Glutamatergic neuron (in vitro differentiated cells): ENCODE measurements at regions not wholly inside any gene's neighbourhood (a gene's known extent, or its start where the extent isn't known, plus 50 kb on each side); places are given as distances from the start of the nearest gene placed in this dataset.

Experiments used
- DNase-seq: peaks from one replicate; pipeline ENCODE4 v3.0.0; 2022
- H3K27ac Mint-ChIP-seq: one replicate; pipeline ENCODE4 v1.8.0; 2020; ENCODE audit warnings: mild to moderate bottlenecking, mixed read lengths, inconsistent platforms; ENCODE audit not compliant: unreplicated experiment
- H3K27me3 Mint-ChIP-seq: one replicate; pipeline ENCODE4 v1.8.0; 2020; ENCODE audit warnings: mild to moderate bottlenecking, moderate library complexity, mixed read lengths, inconsistent platforms; ENCODE audit not compliant: unreplicated experiment
- H3K36me3 Mint-ChIP-seq: one replicate; pipeline ENCODE4 v1.8.0; 2020; ENCODE audit warnings: mild to moderate bottlenecking, mixed read lengths, inconsistent platforms; ENCODE audit not compliant: unreplicated experiment
- H3K4me1 Mint-ChIP-seq: one replicate; pipeline ENCODE4 v1.8.0; 2020; ENCODE audit warnings: mild to moderate bottlenecking, low read depth, mixed read lengths, inconsistent platforms; ENCODE audit not compliant: unreplicated experiment
- H3K4me3 Mint-ChIP-seq: one replicate; pipeline ENCODE4 v1.8.0; 2020; ENCODE audit warnings: mild to moderate bottlenecking, mixed read lengths, inconsistent platforms; ENCODE audit not compliant: unreplicated experiment
- H3K9me3 Mint-ChIP-seq: one replicate; pipeline ENCODE4 v1.8.0; 2020; ENCODE audit warnings: mild to moderate bottlenecking, moderate library complexity, mixed read lengths, inconsistent platforms; ENCODE audit not compliant: unreplicated experiment
- TF ChIP-seq, protein P1 (sequence below): fragments of 200-600 bp; sonication (generic); IDR thresholded peaks from one replicate; pipeline ENCODE4 v1.5.0; 2021; ENCODE audit not compliant: partially characterized antibody, unreplicated experiment

DNA sequence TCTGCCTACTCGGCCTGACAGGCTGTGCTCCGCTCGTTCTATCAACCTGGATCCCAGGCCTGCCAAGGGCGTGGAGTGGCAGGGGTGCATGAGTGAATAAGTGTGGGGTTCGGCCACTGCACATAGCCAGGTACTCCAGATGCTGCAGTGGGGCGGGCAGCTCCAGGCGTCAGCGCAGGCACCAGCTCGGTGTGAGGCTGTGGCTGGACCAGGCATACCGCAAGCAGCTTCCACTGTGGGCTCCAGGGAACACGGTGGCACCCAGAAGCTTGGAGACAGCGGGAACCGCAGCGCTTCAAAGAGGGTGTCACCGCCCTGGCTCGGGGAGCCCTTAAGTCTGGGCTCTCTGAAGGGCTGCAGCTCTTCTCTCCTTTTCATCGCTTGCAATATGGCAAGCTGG, 1630.2 kb downstream of the OLFM4 start:
- H3K4me3 Mint-ChIP-seq, result no peak overlapping the region
- no peaks in the 10 kb centered on the region for H3K36me3 Mint-ChIP-seq
- no peaks in the 10 kb centered on the region for H3K4me1 Mint-ChIP-seq
- peaks cover 5% of the 10 kb centered on the region for H3K9me3 Mint-ChIP-seq
- peaks cover 2% of the 10 kb centered on the region for H3K27me3 Mint-ChIP-seq
- H3K27ac Mint-ChIP-seq, result no peak overlapping the region
- no peak for DNase-seq
- TF ChIP-seq, protein P1, sequence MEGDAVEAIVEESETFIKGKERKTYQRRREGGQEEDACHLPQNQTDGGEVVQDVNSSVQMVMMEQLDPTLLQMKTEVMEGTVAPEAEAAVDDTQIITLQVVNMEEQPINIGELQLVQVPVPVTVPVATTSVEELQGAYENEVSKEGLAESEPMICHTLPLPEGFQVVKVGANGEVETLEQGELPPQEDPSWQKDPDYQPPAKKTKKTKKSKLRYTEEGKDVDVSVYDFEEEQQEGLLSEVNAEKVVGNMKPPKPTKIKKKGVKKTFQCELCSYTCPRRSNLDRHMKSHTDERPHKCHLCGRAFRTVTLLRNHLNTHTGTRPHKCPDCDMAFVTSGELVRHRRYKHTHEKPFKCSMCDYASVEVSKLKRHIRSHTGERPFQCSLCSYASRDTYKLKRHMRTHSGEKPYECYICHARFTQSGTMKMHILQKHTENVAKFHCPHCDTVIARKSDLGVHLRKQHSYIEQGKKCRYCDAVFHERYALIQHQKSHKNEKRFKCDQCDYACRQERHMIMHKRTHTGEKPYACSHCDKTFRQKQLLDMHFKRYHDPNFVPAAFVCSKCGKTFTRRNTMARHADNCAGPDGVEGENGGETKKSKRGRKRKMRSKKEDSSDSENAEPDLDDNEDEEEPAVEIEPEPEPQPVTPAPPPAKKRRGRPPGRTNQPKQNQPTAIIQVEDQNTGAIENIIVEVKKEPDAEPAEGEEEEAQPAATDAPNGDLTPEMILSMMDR, result no peak

DNA sequence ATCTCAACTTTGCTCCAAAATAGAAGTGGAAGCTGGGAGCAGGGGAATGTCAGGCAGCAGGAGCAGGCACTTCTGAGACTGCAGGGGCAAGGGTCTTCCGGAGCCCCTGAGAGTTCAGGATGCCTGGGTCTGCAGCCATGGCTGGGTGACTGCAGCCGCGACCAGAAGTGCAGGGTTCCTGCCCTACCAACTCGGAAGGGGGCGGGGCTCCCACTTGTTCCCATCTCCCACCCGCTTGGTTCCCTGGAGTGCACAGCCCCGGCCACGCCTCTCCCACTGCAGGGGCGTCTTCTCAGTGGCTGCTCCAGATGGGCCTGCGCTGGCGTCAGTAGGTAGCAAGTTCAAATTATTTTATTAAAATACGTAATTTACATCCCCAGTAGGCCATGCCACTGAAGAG, 1631.7 kb downstream of the OLFM4 start:
- H3K4me3 Mint-ChIP-seq, result no peak overlapping the region
- no peaks in the 10 kb centered on the region for H3K4me1 Mint-ChIP-seq
- TF ChIP-seq, protein P1, result no peak
- H3K27me3 Mint-ChIP-seq, result no peaks in the 10 kb centered on the region
- DNase-seq, result no peak
- H3K27ac Mint-ChIP-seq, result no peak overlapping the region
- H3K9me3 Mint-ChIP-seq, result peaks cover 5% of the 10 kb centered on the region
- no peaks in the 10 kb centered on the region for H3K36me3 Mint-ChIP-seq

DNA sequence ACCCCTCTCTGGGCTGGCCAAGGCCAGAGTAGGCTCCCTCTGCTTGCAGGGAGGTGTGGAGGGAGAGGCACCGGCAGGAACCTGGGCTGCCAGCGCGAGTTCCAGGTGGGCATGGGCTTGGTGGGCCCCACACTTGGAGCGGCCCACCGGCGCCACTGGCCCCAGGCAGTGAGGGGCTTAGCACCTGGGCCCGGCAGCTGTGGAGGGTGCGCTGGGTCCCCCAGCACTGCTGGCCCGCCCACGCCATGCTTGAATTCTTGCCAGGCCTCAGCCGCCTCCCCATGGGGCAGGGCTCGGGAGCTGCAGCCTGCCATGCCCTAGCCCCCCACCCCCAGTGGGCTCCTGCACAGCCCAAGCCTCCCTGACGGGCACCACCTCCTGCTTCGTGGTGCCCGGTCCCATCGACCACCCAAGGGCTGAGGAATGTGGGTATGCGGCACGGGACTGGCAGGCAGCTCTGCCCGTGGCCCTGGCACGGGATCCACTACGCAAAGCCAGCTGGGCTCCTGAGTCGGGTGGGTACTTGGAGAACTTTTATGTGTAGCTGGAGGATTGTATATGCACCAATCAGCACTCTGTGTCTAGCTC, 1648.0 kb downstream of the OLFM4 start:
- Mint-ChIP-seq H3K9me3 (peaks cover 2% of the 10 kb centered on the region), H3K4me1 (no peaks in the 10 kb centered on the region), H3K4me3 (no peak overlapping the region), H3K27ac (no peak overlapping the region), H3K27me3 (no peaks in the 10 kb centered on the region), H3K36me3 (no peaks in the 10 kb centered on the region)
- TF ChIP-seq, protein P1, result no peak
- no peak for DNase-seq

DNA sequence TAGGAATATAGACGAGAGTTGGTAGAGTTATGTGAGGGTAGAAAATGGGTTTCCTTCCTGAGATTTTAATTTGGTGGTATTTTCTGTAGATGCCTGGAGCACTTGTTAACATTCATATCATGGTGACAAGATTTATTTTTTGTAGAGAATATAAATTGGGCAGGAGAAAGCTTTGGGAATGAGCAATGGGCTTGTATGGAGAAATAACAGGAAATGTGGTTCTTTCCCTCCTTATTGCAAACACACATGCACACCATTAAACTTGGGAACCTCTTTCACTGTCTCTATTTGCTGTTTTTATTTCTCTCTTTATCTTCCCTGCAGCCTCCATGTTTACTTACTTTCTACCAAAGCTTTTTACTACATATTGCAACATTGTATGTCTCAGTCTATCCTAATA, 1653.6 kb downstream of the OLFM4 start:
- TF ChIP-seq, protein P1, result no peak
- Mint-ChIP-seq H3K27ac (no peak overlapping the region), H3K36me3 (no peaks in the 10 kb centered on the region), H3K4me1 (no peaks in the 10 kb centered on the region), H3K27me3 (no peaks in the 10 kb centered on the region), H3K9me3 (peaks cover 2% of the 10 kb centered on the region), H3K4me3 (no peak overlapping the region)
- no peak for DNase-seq

DNA sequence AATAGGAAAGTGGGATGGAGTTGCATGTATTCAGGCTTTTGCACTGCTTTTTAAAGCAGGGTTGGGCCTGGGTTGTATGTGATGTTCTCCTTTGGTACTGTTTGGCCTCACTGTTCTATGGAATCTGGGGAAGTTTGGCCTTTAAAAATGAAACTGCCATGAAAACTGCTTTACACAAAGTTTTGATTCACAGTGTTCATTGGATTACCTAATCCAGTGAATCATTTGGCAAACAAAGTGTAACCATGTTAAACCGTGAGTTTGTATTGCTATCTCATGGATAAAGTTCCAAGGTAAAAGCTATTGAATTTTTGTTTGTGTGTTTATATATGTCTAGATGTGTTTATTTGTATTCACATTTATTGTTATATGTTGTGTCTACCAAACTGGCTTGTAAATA, 1658.6 kb downstream of the OLFM4 start:
- Mint-ChIP-seq H3K36me3 (no peaks in the 10 kb centered on the region), H3K4me1 (no peaks in the 10 kb centered on the region), H3K27ac (no peak overlapping the region), H3K9me3 (no peaks in the 10 kb centered on the region), H3K4me3 (no peak overlapping the region), H3K27me3 (no peaks in the 10 kb centered on the region)
- no peak for DNase-seq
- TF ChIP-seq, protein P1, result no peak
